Pancreas (tissue), 10 donors: ENCODE measurements at regions not wholly inside any gene's neighbourhood (a gene's known extent, or its start where the extent isn't known, plus 50 kb on each side); places are given as distances from the start of the nearest gene placed in this dataset.
"Not testable (repeated sequence)": the region's sequence is repeated elsewhere in the genome, so short reads cannot be mapped to it uniquely, and the experiment has no call there.

Experiments used
- ATAC-seq, 4 donors: fragments of 200-7000 bp; cut with Tn5 transposase; one replicate each; pipeline versions ENCODE4 v1.8.0 to v1.9.1; 2020; ENCODE audit warnings: mild to moderate bottlenecking in 4 of 4, moderate library complexity in 4 of 4
- DNase-seq, 6 donors: peaks; one replicate each; pipeline ENCODE4 v3.0.0-alpha.2; 2020
- FAIRE-seq: peaks from 2 replicates; lab custom pipeline; 2012; peaks lifted over from hg19 to GRCh38; lab: Jason Lieb, UNC
- H3K27ac ChIP-seq, 4 donors: fragments of 200-600 bp; sonication (generic); 1 replicate in 3 of 4; 2 replicates in 1 of 4; pipeline versions ENCODE4 v1.5.0 to v1.8.0; 2020
- H3K27me3 ChIP-seq, 4 donors: fragments of 200-600 bp; one replicate each; pipeline ENCODE4 v1.8.0; 2021
- H3K36me3 ChIP-seq, 3 donors: fragments of 200-600 bp; sonication (generic) in 1 of 3; one replicate each; pipeline versions ENCODE4 v1.5.0 to v1.8.0; 2020 to 2021
- H3K4me1 ChIP-seq, 3 donors: fragments of 200-600 bp; one replicate each; pipeline ENCODE4 v1.8.0; 2021
- H3K4me3 ChIP-seq, 4 donors: fragments of 200-600 bp; sonication (generic) in 2 of 4; one replicate each; pipeline versions ENCODE4 v1.5.0 to v1.8.0; 2020 to 2021
- H3K9me3 ChIP-seq, 4 donors: fragments of 200-600 bp; one replicate each; pipeline ENCODE4 v1.8.0; 2021
- CTCF ChIP-seq, 4 donors: fragments of 200-600 bp; sonication (generic) in 3 of 4; IDR thresholded peaks; one replicate each; pipeline versions ENCODE4 v1.5.0 to v1.8.0; 2021; ENCODE audit warnings: antibody characterized with exemption in 4 of 4
- WGBS, 2 donors: extraction: QIAGEN DNeasy Blood & Tissue Kit; methylation state at CpG; one replicate each; pipeline ENCODE4 v1.1.7; 2013; 5-methylcytosine and 5-hydroxymethylcytosine counted together
- intact Hi-C, 3 donors: fragments of 100-400 bp; cut with DNase I; formaldehyde crosslinking; loops; one replicate each; pipeline versions ENCODE4 v1.11.1 to v1.14.2; 2022
- donor health status: healthy with polysubstance abuse.
- donor health status: DM: no; HTN: no; CAD: no; lungs with moderate emphysema.
- donor health status: DM: no; HTN: no; CAD: no.
- donor health status: control.
- donor health status: control.
- donor health status: Bipolar disorder and iron deficiency.
- donor health status: DM: yes; HTN: yes; CAD: no.
- donor health status: DM: no; HTN: no; CAD: no.
- donor health status: DM: no; HTN: no; CAD: no.
- donor health status: DM: yes; HTN: yes; CAD: no.

- WGBS, 2 donors: 81 to 85% methylated on average over 1 of the region's 1 CpG
- FAIRE-seq: no peak
- intact Hi-C loops: no loop called here
Measured at GRCh38 chr18:60064271-60064670, 164.5 kb downstream of the PMAIP1 start.

DNA sequence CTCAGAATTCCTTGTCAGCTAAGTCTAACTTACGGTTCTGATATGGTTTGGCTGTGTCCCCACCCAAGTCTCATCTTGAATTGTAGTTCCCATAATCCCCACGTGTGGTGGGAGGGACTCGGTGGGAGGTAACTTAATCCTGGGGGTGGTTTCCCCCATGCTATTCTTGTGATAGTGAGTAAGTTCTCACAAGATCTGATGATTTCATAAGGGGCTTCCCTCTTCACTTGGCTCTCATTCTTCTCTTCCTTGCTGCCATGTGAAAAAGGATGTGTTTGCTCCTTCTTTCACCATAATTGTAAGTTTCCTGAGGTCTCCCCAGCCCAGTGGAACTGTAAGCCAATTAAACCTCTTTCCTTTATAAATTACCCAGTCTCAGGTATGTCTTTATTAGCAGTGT is 163.0 kb downstream of the PMAIP1 start:
- H3K36me3 ChIP-seq, H3K27me3 ChIP-seq, H3K4me3 ChIP-seq, FAIRE-seq, H3K9me3 ChIP-seq, H3K4me1 ChIP-seq, intact Hi-C loops, ATAC-seq, H3K27ac ChIP-seq, DNase-seq: not testable (repeated sequence)
- WGBS, 2 donors: 47 to 52% methylated on average over 3 of the region's 3 CpGs

More at GRCh38 chr18:60064271-60064670, 164.5 kb downstream of the PMAIP1 start:
- Histone ChIP-seq H3K9me3 (no peaks in the 10 kb centered on the region), H3K4me1 (no peaks in the 10 kb centered on the region), H3K36me3 (no peaks in the 10 kb centered on the region), H3K27ac (no peak overlapping the region), H3K4me3 (no peak overlapping the region), H3K27me3 (no peaks in the 10 kb centered on the region)
- no peak for TF ChIP-seq CTCF (IDR thresholded peaks at IDR 0.05)
- ATAC-seq: no peak
- no peak for DNase-seq

GRCh38 chr18:60062396-60062795 is 162.6 kb downstream of the PMAIP1 start:
- Histone ChIP-seq H3K4me1 (no peaks in the 10 kb centered on the region), H3K27me3 (no peaks in the 10 kb centered on the region), H3K4me3 (no peak overlapping the region), H3K9me3 (no peaks in the 10 kb centered on the region), H3K27ac (no peak overlapping the region), H3K36me3 (no peaks in the 10 kb centered on the region)
- DNase-seq: no peak
- intact Hi-C loops: no loop called here
- 44 to 55% methylated on average over 2 of the region's 2 CpGs for whole genome bisulfite sequencing, 2 donors
- no peak for FAIRE-seq
- ATAC-seq: no peak
- no peak for TF ChIP-seq CTCF (IDR thresholded peaks at IDR 0.05)

DNA sequence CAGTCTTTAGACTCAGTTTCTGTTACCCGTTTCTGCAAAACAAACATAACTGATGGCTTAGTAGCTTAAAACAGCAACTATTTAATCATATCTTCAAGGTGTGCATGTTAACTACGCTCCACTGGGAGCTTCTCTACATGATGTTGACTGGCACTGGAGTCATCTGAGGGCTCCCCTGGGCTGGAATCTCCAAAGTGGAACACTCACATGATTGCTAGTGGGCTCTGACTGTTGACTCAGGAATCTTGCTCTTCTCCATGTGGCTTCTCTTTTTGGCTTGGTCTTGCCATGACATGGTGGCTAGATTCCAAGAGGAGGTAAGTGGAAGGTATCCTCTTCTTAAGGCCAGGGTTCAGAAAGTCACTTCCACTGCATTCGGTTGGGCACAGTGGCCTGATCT is 160.8 kb downstream of the PMAIP1 start:
- 56% methylated on average over 3 of the region's 3 CpGs for WGBS, 2 donors
- intact Hi-C loops: no loop called here
- Histone ChIP-seq H3K9me3 (no peaks in the 10 kb centered on the region), H3K27me3 (no peaks in the 10 kb centered on the region), H3K4me3 (no peak overlapping the region), H3K4me1 (no peaks in the 10 kb centered on the region), H3K36me3 (no peaks in the 10 kb centered on the region), H3K27ac (no peak overlapping the region)
- TF ChIP-seq CTCF (IDR thresholded peaks at IDR 0.05): no peak
- FAIRE-seq (no peak), ATAC-seq (no peak), DNase-seq (no peak)

- no peak overlapping the region for H3K27ac ChIP-seq
- H3K36me3 ChIP-seq: no peaks in the 10 kb centered on the region
- no peaks in the 10 kb centered on the region for H3K4me1 ChIP-seq
- 21 to 40% methylated on average over 1 of the region's 1 CpG for WGBS, 2 donors
- DNase-seq: no peak
- intact Hi-C loops: no loop called here
- FAIRE-seq: no peak
- no peaks in the 10 kb centered on the region for H3K27me3 ChIP-seq
- TF ChIP-seq CTCF (IDR thresholded peaks at IDR 0.05): no peak
- no peak for ATAC-seq
- no peaks in the 10 kb centered on the region for H3K9me3 ChIP-seq
- no peak overlapping the region for H3K4me3 ChIP-seq
Measured at GRCh38 chr18:60060026-60060425, 160.2 kb downstream of the PMAIP1 start.

DNA sequence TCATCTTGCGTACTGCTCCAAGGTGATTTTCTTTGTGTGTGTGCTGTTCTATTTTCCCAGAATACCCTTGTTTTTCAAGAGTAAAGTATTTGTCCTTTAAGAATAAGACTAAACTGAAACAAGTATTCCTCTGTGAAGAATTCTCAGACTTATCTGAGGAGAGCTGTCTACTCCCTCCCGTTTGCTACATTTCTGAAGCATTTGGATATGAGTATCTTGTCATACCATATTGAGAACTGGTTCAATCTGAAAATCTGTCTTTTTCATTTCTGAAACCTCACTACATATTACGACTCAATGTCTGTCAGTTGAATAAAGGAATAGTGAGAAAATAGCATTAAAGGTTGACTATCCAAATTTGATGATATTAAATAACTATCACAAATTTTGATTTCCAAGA is 159.4 kb downstream of the PMAIP1 start:
- H3K27ac ChIP-seq: no peak overlapping the region
- DNase-seq (no peak), FAIRE-seq (no peak)

More for the DNA sequence above, 159.4 kb downstream of the PMAIP1 start:
- 51 to 69% methylated on average over 3 of the region's 3 CpGs for WGBS, 2 donors
- no peaks in the 10 kb centered on the region for H3K4me1 ChIP-seq
- no peak for TF ChIP-seq CTCF (IDR thresholded peaks at IDR 0.05)
- no peaks in the 10 kb centered on the region for H3K9me3 ChIP-seq
- intact Hi-C loops: no loop called here
- no peaks in the 10 kb centered on the region for H3K27me3 ChIP-seq
- no peaks in the 10 kb centered on the region for H3K36me3 ChIP-seq
- ATAC-seq: no peak
- no peak overlapping the region for H3K4me3 ChIP-seq
